OCI-LY7 (cell line): ENCODE measurements at regions not wholly inside any gene's neighbourhood (a gene's known extent, or its start where the extent isn't known, plus 50 kb on each side); places are given as distances from the start of the nearest gene placed in this dataset.

Source experiments
- EZH2phosphoT487 ChIP-seq: fragments of 200-600 bp; sonication (generic); IDR thresholded peaks from 2 replicates; pipeline ENCODE4 v1.6.1; 2018; ENCODE audit warnings: low read depth, borderline replicate concordance, mild to moderate bottlenecking, mixed run types, antibody characterized with exemption, low read length, moderate library complexity, mixed read lengths
- TF ChIP-seq, protein P1 (sequence below): fragments of 200-600 bp; sonication (generic); conservative IDR thresholded peaks from 2 replicates; pipeline ENCODE4 v1.5.1; 2014; ENCODE audit warnings: mild to moderate bottlenecking, antibody characterized with exemption, low read length, moderate library complexity, mixed read lengths

DNA sequence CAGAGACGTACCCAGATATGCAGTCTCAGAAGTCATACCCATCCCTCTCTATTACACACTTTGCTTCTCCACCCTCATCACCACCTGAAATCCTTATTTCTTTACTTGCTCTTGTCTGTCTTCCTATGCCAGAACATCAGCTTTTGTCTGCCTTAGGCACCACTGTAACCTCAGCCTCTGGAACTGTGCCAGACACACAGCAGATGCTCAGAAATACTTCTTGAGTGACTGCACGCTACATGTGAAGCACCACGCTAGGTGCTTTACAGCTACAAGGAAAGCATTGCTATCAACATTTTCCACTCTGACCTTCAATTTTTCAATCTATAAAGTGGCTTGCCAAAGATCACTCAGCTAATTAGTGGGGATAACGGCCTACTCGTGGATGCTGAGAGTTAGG, 226.8 kb downstream of the CHD9NB start:
- TF ChIP-seq, protein P1, sequence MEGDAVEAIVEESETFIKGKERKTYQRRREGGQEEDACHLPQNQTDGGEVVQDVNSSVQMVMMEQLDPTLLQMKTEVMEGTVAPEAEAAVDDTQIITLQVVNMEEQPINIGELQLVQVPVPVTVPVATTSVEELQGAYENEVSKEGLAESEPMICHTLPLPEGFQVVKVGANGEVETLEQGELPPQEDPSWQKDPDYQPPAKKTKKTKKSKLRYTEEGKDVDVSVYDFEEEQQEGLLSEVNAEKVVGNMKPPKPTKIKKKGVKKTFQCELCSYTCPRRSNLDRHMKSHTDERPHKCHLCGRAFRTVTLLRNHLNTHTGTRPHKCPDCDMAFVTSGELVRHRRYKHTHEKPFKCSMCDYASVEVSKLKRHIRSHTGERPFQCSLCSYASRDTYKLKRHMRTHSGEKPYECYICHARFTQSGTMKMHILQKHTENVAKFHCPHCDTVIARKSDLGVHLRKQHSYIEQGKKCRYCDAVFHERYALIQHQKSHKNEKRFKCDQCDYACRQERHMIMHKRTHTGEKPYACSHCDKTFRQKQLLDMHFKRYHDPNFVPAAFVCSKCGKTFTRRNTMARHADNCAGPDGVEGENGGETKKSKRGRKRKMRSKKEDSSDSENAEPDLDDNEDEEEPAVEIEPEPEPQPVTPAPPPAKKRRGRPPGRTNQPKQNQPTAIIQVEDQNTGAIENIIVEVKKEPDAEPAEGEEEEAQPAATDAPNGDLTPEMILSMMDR, result no peak
- TF ChIP-seq EZH2phosphoT487, result no peak
